ENCODE measurements at regions not wholly inside any gene's neighbourhood (a gene's known extent, or its start where the extent isn't known, plus 50 kb on each side); places are given as distances from the start of the nearest gene placed in this dataset.

- no peak overlapping the region for H3K4me3 ChIP-seq (ENCODE audit: low read depth, low read length)
- no peak for TF ChIP-seq CTCF (IDR thresholded peaks at IDR 0.05; ENCODE audit: insufficient read depth, low read length)
- no peak for DNase-seq (ENCODE audit: low read depth)
These were observed 428.5 kb upstream of the SEMA6D start for GRCh38 chr15:47288794-47289193.

GRCh38 chr15:47289656-47290055 is 427.6 kb upstream of the SEMA6D start:
- no peak for DNase-seq (ENCODE audit: low read depth)
- H3K4me3 ChIP-seq (ENCODE audit: low read depth, low read length): no peak overlapping the region
- no peak for TF ChIP-seq CTCF (IDR thresholded peaks at IDR 0.05; ENCODE audit: insufficient read depth, low read length)

GRCh38 chr15:47291767-47292166 is 425.5 kb upstream of the SEMA6D start:
- no peak for DNase-seq (ENCODE audit: low read depth)
- H3K4me3 ChIP-seq (ENCODE audit: low read depth, low read length): no peak overlapping the region
- TF ChIP-seq CTCF (IDR thresholded peaks at IDR 0.05; ENCODE audit: insufficient read depth, low read length): no peak

- H3K4me3 ChIP-seq (ENCODE audit: low read depth, low read length): no peak overlapping the region
- TF ChIP-seq CTCF (IDR thresholded peaks at IDR 0.05; ENCODE audit: insufficient read depth, low read length): no peak
- no peak for DNase-seq (ENCODE audit: low read depth)
These were observed 424.6 kb upstream of the SEMA6D start for GRCh38 chr15:47292638-47293190.

- peak; percentile 91 for DNase-seq (ENCODE audit: low read depth)
- H3K4me3 ChIP-seq (ENCODE audit: low read depth, low read length): no peak overlapping the region
- no peak for TF ChIP-seq CTCF (IDR thresholded peaks at IDR 0.05; ENCODE audit: insufficient read depth, low read length)
These were observed 423.7 kb upstream of the SEMA6D start for GRCh38 chr15:47293466-47294162.

GRCh38 chr15:47294765-47295259 is 422.5 kb upstream of the SEMA6D start:
- DNase-seq (ENCODE audit: low read depth): peak; percentile 10
- TF ChIP-seq CTCF (IDR thresholded peaks at IDR 0.05; ENCODE audit: insufficient read depth, low read length): no peak

More at GRCh38 chr15:47294765-47295259, 422.5 kb upstream of the SEMA6D start:
- H3K4me3 ChIP-seq (ENCODE audit: low read depth, low read length): no peak overlapping the region

All from fibroblast of the aortic adventitia (primary cell).